Tibial nerve (tissue), 3 donors: ENCODE measurements at regions not wholly inside any gene's neighbourhood (a gene's known extent, or its start where the extent isn't known, plus 50 kb on each side); places are given as distances from the start of the nearest gene placed in this dataset.
"Not testable (repeated sequence)": the region's sequence is repeated elsewhere in the genome, so short reads cannot be mapped to it uniquely, and the experiment has no call there.

ENCODE experiments used
- CTCF ChIP-seq, 5 experiments: fragments of 200-600 bp in 3 of 5; fragments of 450-650 bp in 2 of 5; sonication (generic) in 3 of 5; IDR thresholded peaks; one replicate each; pipeline ENCODE4 v1.5.1; 2016 to 2019; ENCODE audit warnings: antibody characterized with exemption in 5 of 5, mild to moderate bottlenecking in 3 of 5, moderate library complexity in 2 of 5
- POLR2A ChIP-seq, 2 donors: fragments of 450-650 bp; IDR thresholded peaks; one replicate each; pipeline ENCODE4 v1.6.1; 2017; ENCODE audit warnings: antibody characterized with exemption in 2 of 2, mild to moderate bottlenecking in 2 of 2, moderate library complexity in 2 of 2

GRCh38 chr4:92252358-92252757 is 51.4 kb upstream of the GRID2 start:
- TF ChIP-seq CTCF, POLR2A (IDR thresholded peaks at IDR 0.05): not testable (repeated sequence)
